ENCODE measurements at regions not wholly inside any gene's neighbourhood (a gene's known extent, or its start where the extent isn't known, plus 50 kb on each side); places are given as distances from the start of the nearest gene placed in this dataset.
"Not testable (repeated sequence)": the region's sequence is repeated elsewhere in the genome, so short reads cannot be mapped to it uniquely, and the experiment has no call there.

GRCh38 chr6:155678361-155678760 is 222.7 kb upstream of the NOX3 start:
- FAIRE-seq = no peak

DNA sequence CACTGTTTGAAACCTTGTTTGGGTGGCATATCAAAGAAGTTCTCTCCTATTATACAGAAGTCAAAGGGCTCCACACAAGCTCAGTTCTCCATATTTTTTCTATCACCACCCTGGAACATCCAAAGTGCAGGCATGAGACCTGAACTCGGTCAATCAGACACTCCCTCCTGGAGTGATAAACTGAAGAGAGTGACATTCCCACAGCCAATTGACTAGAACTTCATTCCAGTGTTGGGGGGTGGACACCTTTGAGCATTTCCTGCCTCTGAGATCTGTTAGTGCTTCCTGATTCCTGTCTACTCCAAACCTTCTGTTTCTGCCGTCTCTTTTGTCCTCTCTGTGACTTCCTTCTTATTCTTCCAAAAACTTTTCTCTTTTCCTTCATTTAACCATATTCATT is 220.7 kb upstream of the NOX3 start:
- no peak for FAIRE-seq

More at GRCh38 chr6:155678361-155678760, 222.7 kb upstream of the NOX3 start:
- DNase-seq (ENCODE audit: insufficient read length, low spot score) = no peak

DNA sequence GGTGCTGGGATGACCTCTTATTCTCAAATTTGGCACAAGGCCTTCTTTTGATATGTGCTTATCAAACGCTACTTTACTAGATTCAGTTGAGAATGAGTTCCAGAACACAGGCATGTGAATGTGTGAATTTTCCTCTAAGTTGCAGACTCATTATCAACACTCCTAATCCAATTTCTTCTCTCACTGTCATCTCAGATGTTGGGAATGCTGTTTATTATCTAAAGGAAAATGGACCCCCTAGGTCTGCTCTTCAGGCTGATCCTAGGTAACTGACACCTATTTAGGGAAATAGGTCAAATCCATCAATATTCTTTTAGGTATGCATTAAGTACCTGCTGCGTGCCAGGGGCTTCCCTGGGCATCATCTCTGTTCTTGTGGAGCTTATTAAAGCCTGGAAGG is 215.0 kb upstream of the NOX3 start:
- no peak for FAIRE-seq
- DNase-seq (ENCODE audit: insufficient read length, low spot score) = no peak

More for the DNA sequence above, 220.7 kb upstream of the NOX3 start:
- DNase-seq (ENCODE audit: insufficient read length, low spot score) = no peak

- FAIRE-seq (no peak), DNase-seq (ENCODE audit: insufficient read length, low spot score) (no peak)
Observed at GRCh38 chr6:155660251-155660977, 204.8 kb upstream of the NOX3 start.

DNA sequence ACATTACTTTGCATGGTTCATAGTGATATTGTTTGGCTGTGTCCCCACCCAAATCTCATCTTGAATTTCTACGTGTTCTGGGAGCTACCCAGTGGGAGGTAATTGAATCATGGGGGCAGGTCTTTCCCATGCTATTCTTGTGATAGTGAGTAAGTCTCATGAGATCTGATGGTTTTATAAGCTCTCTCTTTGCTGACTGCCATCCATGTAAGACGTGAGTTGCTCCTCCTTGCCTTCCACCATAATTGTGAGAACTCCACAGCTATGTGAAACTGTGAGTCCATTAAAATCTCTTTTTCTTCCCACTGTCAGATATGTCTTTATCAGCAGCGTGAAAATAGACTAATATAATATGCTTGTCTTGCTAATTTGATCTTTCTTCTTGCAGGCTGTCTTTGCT is 200.4 kb upstream of the NOX3 start:
- DNase-seq (ENCODE audit: insufficient read length, low spot score) = no peak
- no peak for FAIRE-seq

DNA sequence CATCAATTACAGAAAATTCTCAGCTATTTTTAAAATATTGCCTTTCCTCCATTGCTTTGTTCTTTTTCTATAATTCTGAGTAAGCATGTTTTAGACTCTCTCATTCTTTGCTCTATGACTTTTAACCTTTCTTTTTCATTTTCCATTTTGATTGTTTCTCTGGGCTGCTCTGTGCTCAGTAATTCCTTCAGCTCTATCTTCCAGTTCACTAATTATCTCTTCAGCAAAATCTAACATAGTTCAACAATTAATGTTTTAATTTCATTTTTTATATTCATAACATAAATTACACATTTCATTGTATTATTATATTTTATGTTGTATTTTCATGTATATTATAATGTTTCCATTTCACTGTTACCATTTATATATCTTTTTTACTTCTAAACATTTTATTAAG is 198.8 kb upstream of the NOX3 start:
- DNase-seq (ENCODE audit: insufficient read length, low spot score) (no peak), FAIRE-seq (no peak)

DNA sequence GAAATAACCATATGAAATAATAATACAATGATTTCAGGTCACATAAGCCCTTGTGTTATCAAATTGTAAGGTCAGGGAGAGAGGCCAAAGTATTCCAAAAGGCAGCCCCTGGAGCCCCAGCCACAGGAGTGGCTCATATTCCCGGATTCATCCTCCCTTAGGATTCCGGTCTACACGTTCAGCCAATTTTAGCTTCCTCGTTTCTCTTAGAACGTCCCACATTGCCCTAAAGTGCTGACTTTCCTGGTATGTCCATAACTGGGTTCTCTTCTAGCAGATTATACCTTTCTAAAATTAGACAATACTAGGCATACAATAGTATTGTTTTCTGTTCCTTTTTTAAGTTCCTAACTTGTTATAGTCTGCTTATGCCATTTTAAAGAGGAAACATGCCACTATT is 192.7 kb upstream of the NOX3 start:
- DNase-seq (ENCODE audit: insufficient read length, low spot score) (no peak), FAIRE-seq (no peak)

GRCh38 chr6:155647354-155647753 is 191.7 kb upstream of the NOX3 start:
- FAIRE-seq (no peak), DNase-seq (ENCODE audit: insufficient read length, low spot score) (no peak)

DNA sequence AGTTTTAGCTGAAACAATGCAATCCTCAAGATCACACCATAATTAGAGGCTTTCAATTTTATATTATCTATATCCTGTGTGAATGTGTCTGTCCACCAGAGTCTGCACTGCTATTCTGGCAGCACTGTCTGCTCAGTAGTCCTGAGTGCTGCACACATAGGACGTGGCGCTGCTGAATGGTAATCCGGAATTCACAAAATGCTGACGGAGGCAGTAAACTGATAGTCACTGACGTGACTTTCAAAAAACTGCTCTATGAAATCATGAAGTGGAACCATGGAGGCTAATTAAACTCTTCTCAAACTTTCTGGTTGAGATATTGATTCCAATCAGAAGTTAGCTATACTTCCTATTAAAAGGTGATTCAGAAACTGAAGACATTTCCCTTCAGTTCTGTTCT is 190.8 kb upstream of the NOX3 start:
- FAIRE-seq (no peak), DNase-seq (ENCODE audit: insufficient read length, low spot score) (no peak)

DNA sequence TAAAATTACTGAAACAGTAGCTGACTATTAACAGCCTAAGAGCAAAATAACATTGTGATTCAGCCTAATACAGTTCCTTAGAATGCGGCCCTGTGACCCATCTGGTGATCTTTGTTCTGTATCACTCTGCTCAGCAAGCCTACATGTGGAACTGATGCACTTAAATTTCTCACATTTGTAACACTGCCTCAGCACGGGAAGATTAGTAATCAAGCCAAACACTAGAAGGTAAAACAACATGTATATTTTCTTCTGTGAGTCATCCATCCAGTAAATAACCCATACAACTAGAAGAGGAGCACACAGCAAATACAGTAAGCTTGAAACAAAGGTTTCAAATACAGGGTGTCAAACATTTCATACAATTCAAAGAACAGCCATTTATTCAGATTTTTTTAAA is 189.7 kb upstream of the NOX3 start:
- FAIRE-seq = no peak
- no peak for DNase-seq (ENCODE audit: insufficient read length, low spot score)

DNA sequence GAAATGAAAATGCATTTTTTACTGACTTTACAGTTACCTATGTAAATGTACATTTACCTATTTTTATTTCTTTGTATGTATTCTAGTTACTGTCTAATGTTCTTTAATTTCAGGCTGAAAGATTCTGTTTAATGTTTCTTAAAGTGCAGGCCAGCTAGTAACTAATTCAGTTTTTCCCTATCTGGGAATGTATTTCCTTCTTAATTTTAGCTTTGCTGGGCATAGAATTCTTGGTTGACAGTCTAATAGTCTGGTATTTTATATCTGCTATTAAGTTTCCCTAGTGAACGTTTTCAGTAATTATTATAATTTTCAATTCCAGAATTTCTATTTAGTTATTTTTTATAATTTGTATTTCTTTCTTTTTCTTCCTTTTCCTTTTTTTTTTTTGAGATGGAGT is 186.0 kb upstream of the NOX3 start:
- no peak for FAIRE-seq
- no peak for DNase-seq (ENCODE audit: insufficient read length, low spot score)

GRCh38 chr6:155638200-155638599 is 182.6 kb upstream of the NOX3 start:
- FAIRE-seq = no peak

DNA sequence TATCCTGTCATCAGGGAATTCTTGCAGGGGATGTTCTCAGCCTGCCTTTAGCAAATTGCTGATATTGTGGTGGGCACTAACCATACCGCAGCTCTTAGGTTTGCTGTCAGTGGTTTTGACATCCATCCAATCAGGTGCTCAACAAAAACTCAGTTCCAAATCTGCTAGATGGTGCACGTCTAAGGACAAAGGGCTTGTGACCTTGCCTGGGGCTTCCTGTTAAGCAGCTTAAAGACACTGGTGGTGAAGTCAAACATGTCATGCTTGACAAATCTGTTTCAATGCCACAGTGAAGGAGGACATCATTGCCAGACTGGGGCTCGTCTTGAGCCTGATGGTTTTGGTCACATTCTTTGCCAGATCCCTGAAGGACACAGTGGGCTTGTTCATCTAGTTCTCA is 179.8 kb upstream of the NOX3 start:
- DNase-seq (ENCODE audit: insufficient read length, low spot score) = no peak
- FAIRE-seq = no peak

More at GRCh38 chr6:155638200-155638599, 182.6 kb upstream of the NOX3 start:
- no peak for DNase-seq (ENCODE audit: insufficient read length, low spot score)

- FAIRE-seq (no peak), DNase-seq (ENCODE audit: insufficient read length, low spot score) (no peak)
Observed at GRCh38 chr6:155630085-155630484, 174.4 kb upstream of the NOX3 start.

- FAIRE-seq (no peak), DNase-seq (ENCODE audit: insufficient read length, low spot score) (no peak)
Observed at GRCh38 chr6:155629652-155630051, 174.0 kb upstream of the NOX3 start.

DNA sequence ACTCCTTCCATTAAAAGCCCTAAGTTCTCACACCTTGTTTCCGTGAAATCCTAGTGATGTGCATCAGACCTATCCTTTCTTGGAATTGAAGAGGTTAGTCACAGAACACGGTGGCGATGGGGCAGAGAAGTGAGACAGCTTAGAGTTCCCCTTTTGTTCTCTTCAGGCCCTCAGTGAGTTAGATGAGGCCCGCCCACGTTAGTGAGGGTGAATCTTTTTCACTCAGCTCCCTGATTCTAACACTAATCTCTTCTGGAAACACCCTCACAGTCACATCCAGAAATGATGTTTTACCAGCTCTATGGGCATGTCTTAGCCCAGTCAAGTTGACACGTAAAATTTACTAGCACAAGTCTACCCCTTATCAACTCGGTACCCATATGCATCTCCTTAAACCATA is 172.7 kb upstream of the NOX3 start:
- no peak for FAIRE-seq

GRCh38 chr6:155627722-155628212 is 172.1 kb upstream of the NOX3 start:
- not testable (repeated sequence) for FAIRE-seq; DNase-seq (ENCODE audit: insufficient read length, low spot score)

More for the DNA sequence above, 172.7 kb upstream of the NOX3 start:
- DNase-seq (ENCODE audit: insufficient read length, low spot score) = no peak

GRCh38 chr6:155623450-155624178 is 168.0 kb upstream of the NOX3 start:
- FAIRE-seq (no peak), DNase-seq (ENCODE audit: insufficient read length, low spot score) (no peak)

GRCh38 chr6:155614606-155615005 is 159.0 kb upstream of the NOX3 start:
- DNase-seq (ENCODE audit: insufficient read length, low spot score) = no peak
- FAIRE-seq = no peak

GRCh38 chr6:155611742-155612141 is 156.1 kb upstream of the NOX3 start:
- FAIRE-seq (no peak), DNase-seq (ENCODE audit: insufficient read length, low spot score) (no peak)

- DNase-seq (ENCODE audit: insufficient read length, low spot score) (no peak), FAIRE-seq (no peak)
Observed at GRCh38 chr6:155604991-155605390, 149.4 kb upstream of the NOX3 start.

GRCh38 chr6:155599561-155599960 is 143.9 kb upstream of the NOX3 start:
- FAIRE-seq = no peak
- no peak for DNase-seq (ENCODE audit: insufficient read length, low spot score)

Data from GM19239 (cell line).